Peyer's patch (tissue), 4 donors: ENCODE measurements at regions not wholly inside any gene's neighbourhood (a gene's known extent, or its start where the extent isn't known, plus 50 kb on each side); places are given as distances from the start of the nearest gene placed in this dataset.

ENCODE experiments used
- CTCF ChIP-seq, 6 experiments: fragments of 450-650 bp in 4 of 6; fragments of 200-600 bp in 2 of 6; sonication (generic) in 1 of 6; IDR thresholded peaks; one replicate each; pipeline ENCODE4 v1.5.1; 2017 to 2019; ENCODE audit warnings: antibody characterized with exemption in 6 of 6, mild to moderate bottlenecking in 3 of 6, moderate library complexity in 1 of 6
- POLR2A ChIP-seq, 2 donors: fragments of 450-650 bp; IDR thresholded peaks; one replicate each; pipeline ENCODE4 v1.5.1; 2017; ENCODE audit warnings: antibody characterized with exemption in 2 of 2, mild to moderate bottlenecking in 2 of 2, moderate library complexity in 2 of 2

- TF ChIP-seq CTCF (IDR thresholded peaks at IDR 0.05) (no peak), POLR2A (IDR thresholded peaks at IDR 0.05) (no peak)
These were observed 59.7 kb upstream of the PHLPP1 start for GRCh38 chr18:62655520-62656219.
